DND-41 (cell line): ENCODE measurements at regions not wholly inside any gene's neighbourhood (a gene's known extent, or its start where the extent isn't known, plus 50 kb on each side); places are given as distances from the start of the nearest gene placed in this dataset.

Experiments
- CTCF ChIP-seq: IDR thresholded peaks from 2 replicates; pipeline ENCODE4 v1.5.1; 2012; ENCODE audit warnings: borderline replicate concordance, low read length, moderate library complexity, mild to moderate bottlenecking; ENCODE audit not compliant: poor library complexity, severe bottlenecking; ENCODE audit errors: extremely low read depth
- EZH2 ChIP-seq: IDR thresholded peaks from 3 replicates; pipeline ENCODE4 v1.6.1; 2012; ENCODE audit warnings: borderline replicate concordance, low read depth, mild to moderate bottlenecking, moderate library complexity, low read length, inconsistent platforms; ENCODE audit not compliant: severe bottlenecking

- TF ChIP-seq CTCF (no peak), EZH2 (no peak)
These were observed 139.9 kb upstream of the FSHR start for GRCh38 chr2:49294225-49294624.
